ENCODE measurements at regions not wholly inside any gene's neighbourhood (a gene's known extent, or its start where the extent isn't known, plus 50 kb on each side); places are given as distances from the start of the nearest gene placed in this dataset.
"Not testable (repeated sequence)": the region's sequence is repeated elsewhere in the genome, so short reads cannot be mapped to it uniquely, and the experiment has no call there.

DNA sequence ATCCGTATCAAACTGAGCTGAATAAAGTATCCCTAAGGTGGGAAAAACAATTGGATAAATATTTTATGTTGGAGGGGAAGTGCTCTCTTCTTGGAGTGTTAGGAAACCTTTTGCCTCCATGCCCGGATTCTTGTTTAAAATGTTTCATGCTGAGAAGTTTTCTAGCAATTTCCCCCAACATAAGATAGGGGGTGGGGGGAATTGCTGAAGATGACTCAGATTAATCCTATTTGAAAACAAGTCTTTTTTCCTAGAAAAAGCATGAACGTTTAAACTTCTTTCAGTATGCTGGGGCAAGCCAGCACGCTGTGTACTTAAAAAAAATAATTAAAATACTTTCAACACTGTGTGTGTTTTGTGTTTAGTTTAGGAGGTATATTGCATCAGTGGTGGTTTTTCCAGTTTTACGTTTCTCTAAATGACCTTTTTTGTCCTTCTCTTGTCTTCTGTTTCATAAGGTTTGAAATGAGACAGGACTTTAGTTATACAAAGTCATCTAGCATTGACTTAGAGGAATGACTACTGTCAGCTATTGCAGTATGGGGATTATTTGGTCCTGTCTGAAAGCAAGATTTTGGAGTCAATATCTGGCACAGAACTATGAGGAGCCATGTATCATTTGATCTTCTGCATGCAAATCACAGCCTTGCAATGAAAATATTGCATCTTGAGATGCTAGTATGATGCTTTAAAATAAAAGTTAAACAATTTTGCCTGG is 295.9 kb downstream of the GATA3 start:
- no peak for DNase-seq

DNA sequence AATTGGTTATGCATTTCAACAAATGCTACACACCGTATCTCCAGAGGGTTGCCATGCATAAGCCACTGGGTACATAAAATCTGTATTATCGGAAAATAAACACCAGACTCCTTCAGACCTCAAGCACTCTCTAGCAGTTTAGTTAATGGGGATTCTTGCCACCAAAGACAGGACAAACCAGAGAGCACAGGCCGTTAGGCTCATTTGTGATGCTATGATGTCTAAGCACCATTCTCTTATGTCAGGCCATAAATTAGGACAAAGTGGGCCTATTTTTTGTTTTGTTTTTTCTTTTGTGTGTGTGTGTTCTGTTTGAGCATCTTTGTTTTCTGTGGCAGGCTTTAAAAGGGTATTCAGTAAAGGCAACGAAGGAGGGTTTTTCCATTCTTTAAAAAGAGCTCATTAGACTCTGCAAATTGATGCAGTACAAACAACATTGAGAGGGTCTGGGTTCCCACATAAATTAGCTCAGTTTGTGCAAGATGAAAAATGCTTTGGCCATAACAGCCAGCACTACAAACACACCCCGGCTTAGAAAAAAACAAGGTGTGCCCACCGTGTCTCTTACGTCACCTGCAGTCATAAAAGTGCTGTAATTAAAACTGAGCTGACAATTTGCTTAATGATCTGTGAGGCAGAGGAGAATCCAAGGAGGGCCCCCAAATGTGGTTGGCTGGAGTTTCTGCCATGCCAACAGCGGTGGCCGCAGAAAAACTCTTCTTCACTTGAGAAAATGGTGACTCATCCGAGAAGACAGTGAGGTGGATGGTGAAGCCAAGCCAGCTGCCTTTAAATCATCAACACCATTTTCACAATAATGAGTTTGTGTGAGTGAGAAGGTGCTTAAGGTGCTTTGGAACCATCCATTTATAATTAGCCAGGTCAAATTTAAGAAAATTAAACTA is 297.9 kb downstream of the GATA3 start:
- DNase-seq: no peak

DNA sequence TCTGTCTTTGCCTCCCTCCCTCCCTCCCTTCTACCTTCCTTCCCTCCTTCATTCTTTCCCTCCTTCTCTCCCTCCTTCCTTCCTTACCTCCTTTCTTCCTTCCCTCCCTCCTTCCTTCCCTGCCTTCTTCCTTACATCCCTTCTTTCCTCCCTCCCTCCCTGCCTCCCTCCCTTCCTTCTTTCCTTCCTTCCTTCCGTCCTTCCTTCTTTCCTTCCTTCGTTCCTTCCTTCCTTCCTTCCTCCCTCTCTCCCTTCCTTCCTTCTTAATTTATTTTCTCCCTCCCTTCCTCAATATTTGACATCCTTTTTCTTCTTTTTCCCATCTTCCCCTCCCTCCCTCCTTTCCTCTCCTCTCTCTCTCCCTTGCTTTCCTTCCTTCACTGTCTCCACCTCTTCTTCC is 301.8 kb downstream of the GATA3 start:
- DNase-seq: no peak

GRCh38 chr10:8359467-8359866 is 305.0 kb downstream of the GATA3 start:
- DNase-seq: no peak

DNA sequence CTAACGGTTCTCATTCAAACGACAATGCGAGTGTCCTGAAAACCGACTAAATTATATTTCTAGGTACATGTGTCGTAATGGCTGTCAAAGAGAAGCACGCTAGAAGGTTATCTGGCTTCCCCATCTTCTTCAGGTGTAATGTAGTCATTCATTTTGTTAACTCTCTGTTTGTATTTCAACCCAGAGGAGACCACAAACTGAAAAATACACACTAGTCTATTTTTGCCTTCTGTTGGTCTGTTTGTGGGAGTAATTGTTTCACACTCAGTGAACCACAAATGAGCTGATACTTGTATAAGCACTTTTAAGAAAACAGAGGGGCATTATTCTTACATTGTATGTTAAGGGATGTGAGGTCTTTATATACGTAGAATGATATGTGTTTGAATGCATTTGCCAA is 305.9 kb downstream of the GATA3 start:
- no peak for DNase-seq

DNA sequence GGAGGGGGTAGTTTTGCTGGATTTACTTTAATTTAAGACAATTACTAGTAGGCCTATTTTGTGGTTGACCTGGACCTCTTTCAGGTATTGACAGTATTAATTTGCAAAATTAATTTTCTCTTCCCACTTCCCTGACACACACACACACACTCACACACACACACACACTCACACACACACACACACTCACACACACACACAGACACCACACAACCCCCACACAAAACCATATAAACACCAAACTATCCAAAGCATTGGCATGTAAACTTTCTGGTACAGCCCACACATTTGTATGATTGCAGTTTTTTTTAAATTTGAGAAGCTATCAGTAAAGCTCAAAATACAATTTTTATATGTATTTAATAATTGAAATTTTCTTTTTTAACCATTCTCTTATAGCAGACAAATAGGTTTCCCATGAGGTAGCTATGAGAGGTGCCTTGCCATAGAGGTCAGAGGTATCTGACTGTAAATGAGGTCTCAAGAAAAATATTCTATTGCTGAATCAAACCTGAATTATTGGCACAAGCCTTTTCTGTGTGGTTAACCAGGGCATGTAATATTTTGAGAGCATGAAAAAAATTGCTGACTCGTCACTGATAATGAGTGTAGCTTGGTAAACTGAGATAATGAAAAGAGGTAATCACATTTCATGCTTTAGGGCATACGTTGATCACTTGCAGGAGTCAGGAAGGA is 306.5 kb downstream of the GATA3 start:
- no peak for DNase-seq

DNA sequence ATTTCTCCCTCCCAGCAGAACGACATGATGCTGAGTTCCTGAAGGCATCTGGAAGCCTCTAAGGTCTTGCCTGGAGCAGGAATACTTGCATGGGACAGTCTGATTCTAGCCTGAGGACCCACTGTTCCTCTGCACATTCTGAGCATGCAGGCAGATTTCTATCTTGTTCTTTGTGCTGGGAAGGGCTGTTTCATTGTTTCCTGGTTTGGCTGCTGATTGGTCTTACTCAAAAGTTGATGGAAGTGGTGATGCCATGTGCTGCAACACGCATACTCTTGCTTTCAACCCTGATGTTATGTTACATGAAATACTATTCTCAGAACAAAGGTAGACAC is 307.0 kb downstream of the GATA3 start:
- no peak for DNase-seq

- DNase-seq: peak; percentile 83
Observed at GRCh38 chr10:8365935-8366911, 311.7 kb downstream of the GATA3 start.

DNA sequence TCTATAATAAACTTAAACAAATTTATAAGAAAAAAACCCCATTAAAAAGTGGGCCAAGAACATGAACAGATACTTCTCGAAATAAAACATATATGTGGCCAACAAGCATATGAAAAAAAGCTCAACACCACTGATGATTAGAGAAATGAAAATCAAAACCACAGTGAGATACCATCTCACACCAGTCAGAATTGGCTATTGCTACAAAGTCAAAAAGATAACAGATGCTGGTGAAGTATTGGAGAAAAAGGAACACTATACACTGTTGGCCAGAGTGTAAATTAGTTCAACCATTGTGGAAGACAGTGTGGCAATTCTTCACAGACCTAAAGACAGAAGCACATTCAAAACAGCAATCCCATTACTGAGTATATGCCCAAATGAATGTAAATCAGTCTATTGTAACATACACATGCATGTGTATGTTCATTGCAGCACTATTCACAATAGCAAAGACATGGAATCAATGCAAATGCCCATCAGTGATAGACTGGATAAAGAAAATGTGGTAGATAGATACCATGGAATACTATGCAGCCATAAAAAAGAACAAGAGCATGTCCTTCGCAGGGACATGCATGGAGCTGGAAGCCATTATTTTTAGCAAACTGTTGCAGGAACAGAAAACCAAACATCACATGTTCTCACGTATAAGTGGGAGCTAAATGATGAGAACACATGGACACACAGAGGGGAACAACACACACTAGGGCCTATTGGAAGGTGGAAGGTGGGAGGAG is 313.4 kb downstream of the GATA3 start:
- not testable (repeated sequence) for DNase-seq

GRCh38 chr10:8369666-8370065 is 315.2 kb downstream of the GATA3 start:
- DNase-seq: no peak

- DNase-seq: no peak
Observed at GRCh38 chr10:8374334-8374733, 319.8 kb downstream of the GATA3 start.

DNA sequence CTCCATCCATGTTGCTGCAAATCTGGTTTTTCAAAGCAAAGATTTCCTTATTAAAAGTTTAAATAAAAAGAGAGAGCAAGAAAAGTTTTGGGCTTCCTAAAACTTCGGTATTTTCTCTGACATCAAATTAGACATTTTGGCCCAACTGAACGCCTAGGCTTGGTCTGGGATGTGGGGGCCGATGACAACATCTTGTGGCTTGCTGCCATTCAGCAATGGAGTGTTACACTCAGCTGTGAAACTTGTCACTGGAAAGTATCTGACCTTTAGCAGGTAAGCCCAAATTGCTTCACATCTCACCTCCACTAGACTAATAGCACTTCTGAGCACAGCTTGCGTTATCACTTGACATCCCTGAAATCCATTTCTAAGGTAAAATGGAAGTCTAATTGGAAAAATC is 320.6 kb downstream of the GATA3 start:
- no peak for DNase-seq

DNA sequence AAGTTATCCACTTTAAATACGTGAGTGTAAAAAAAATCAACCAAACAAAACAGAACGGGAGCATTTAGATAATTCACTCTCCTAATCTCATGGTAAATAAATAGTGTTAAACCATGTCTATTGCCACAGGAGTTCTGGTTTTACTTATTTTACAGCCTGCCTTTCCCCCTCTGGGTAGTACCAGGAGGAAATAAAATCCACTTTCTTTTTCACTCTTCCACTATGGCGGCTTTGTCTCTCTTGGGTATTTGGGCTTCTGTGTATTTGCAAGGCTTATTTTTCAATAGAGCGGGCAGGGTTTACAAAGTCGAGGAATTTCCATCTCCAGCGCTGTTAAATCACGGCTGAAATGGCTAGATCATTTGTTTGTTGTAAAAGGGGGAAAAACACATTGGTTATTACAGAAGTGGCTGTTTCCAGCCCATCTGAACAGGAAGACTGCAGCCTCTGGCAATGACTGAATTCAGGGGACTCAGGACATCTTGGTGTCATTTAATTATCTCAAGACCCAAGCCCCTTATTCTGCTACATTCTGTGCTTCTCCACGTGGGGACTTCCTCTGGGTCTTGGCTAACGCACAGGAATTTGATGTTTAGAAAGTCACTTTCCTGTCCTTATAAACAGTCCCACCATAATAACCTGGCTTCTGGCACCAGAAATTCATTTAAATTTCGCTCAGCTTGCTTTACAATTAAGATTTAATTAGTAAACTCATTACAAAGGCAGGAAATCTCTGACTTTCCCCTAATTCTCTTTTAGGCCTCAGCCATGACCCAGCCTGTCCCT is 323.9 kb downstream of the GATA3 start:
- no peak for DNase-seq

- DNase-seq: no peak
Observed at GRCh38 chr10:8379906-8380832, 325.7 kb downstream of the GATA3 start.

- DNase-seq: no peak
Observed at GRCh38 chr10:8380833-8381496, 326.5 kb downstream of the GATA3 start.

DNA sequence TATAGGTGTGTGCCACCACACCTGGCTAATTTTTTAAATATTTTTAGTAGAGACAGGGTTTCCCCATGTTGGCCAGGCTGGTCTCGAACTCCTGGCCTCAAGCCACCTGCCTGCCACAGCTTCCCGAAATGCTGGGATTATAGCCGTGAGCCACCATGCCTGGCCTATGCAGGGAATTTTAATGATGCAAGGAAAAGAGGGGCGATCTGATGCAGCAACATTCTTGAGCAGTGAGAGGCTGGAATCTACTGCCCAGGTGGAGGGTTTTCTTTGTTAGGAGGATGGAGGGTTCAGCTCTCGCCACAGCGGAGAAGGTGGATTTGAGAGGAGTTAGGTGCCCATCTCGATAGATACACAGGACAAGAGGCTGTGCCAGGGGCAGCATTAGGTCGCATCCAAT is 332.3 kb downstream of the GATA3 start:
- no peak for DNase-seq

DNA sequence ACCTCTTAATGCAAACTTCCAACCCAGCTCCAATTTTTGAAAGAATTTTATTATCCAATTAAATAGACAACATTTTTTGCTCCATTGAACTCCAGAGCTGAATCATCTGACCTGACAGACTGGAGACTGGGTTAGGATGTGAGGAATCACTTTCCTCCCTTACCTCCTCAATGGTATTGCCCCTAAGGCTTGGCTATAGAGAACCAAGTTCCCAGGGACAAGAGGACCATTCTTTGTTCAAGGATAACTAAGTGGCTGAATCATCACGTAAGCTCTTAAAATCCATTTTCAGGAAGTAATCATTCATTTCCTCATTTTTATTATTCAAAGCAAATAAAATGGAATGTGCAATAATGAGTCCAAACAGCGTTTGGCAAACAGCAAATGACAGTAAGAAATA is 335.1 kb downstream of the GATA3 start:
- DNase-seq: peak; percentile 32

DNA sequence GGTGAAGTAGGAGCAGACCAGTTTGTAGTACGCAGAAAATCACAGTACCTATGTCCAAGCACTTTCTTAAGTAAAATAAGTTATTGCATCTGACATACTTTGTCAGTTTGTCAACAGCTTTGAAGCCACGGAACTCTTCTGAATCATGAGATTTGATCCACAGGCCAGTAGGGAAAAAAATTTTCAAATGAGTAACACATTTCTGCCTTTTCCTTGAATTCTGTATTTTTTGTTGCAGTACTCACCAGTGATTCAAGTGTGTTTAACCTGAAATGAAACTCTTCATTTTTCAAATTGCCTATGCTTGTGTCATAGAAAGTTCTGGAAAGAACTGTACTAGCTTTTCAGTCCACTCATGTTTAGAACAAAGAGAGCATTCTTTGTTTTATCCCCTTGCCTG is 337.7 kb downstream of the GATA3 start:
- DNase-seq: peak; percentile 8

DNA sequence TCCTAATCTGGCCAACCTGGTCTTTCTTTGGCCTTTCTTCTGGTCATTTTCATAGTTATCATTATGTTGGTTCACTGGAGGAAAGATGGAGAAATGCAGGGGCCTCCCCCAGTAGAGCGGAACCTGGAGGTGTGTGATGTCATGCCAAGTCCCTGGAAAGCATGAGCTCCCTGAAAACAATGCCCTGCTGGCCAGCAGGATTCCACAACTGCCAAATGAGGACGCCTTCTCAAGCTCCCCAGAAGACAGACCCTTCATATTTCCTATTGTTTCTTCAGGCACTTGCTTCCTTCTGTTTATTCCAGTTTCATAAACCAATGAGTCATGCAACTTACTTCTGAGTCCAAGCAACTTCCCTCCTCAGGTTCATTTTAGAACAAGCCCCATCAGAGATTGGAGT is 339.0 kb downstream of the GATA3 start:
- no peak for DNase-seq
